DMS53 treated with DMSO at 0.1 percent for 48 hours (cell line): ENCODE measurements at regions not wholly inside any gene's neighbourhood (a gene's known extent, or its start where the extent isn't known, plus 50 kb on each side); places are given as distances from the start of the nearest gene placed in this dataset.
"Not testable (repeated sequence)": the region's sequence is repeated elsewhere in the genome, so short reads cannot be mapped to it uniquely, and the experiment has no call there.

Source experiments
- DNase-seq: peaks from one replicate; lab custom pipeline; 2025; ENCODE audit not compliant: unreplicated experiment; lab: John Stamatoyannopoulos, UW

DNA sequence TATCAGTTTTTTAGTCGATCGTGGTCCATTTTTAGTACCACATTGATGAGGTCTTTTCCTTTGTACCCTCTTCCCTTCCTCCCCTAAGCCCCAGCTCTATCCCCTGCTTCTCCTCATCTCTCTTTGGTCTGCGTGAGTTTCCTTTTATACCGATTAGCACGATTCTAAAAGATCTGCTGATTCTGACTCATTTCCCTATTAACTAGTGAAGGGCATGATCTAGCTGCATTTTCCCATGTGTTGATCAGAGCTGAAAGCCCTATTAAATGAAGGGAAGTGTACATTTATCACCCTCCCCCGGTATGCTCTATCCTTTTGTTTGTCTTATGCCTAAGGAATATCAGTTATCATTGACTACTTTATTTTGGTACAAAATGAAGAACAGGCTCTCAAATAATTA is 181.7 kb upstream of the NPY2R start:
- DNase-seq, result no peak

DNA sequence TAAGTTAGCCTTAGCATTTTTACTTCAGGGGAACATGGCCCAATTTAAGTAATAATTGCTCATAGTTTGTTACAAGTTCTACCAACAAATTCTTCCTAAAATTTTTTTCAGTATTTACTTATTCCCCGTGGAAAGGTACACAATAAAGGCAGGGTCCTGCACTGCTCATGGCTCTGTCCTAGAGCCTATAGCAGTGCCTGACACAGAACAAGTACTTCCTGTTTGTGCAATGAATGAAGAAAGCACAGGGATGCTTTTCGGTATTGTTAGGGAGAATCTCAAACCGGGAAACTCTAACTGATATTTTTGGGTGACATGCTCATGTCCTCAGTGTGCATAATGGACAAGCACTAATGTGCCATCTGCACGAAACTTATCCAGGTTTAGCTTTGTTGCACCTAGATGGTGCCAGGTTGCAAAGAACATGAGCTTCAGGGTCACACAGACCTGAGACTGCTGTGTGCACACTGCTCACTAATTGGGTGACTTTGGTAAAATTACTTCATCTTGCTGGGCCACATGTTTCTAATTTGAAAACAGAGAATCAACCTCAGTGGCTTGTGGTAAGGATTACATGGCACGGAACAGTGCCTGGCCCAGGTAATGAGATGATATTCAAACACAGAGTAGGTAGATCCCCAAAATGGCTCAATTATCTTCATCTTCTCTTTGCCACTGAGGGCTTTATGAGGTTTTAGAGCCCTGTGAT is 175.8 kb upstream of the NPY2R start:
- DNase-seq, result no peak

DNA sequence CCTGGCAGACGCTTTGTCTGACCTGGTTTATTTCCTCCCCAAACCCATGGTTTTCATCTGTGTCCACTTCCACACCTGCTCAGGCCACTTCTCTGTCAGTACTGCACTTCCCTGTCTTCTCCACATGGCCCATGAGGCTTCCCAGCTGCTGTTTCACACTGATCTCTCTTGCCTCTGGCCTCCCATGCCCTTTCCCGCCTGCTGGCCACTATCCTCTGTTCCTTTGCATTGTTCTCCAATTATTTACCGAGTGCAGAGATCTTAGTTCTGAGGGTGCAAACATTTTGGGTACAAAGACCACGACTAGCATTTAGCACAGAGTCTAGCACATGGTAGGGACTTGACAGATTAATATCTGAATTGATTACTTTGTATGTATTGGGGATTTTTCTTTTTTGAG is 174.8 kb upstream of the NPY2R start:
- DNase-seq, result no peak

DNA sequence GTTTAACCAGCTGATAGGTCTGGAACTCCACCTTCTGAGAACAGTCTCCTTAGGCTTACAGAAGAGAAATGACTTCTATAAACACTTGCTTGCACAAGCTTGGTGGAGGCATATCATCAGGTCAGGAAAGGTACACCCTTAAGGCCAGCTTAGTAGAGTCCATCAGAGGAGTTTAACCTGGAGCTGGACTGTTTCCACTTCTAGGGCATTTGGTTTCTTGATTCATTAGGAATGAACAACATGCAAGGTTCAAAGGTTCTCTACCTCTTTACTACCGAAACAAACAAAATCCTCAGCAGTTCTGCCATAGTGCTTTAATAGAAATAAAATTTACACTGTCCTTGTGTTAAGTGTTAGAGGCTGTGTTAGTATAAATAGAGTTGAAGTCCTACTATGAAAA is 171.4 kb upstream of the NPY2R start:
- DNase-seq, result no peak

DNA sequence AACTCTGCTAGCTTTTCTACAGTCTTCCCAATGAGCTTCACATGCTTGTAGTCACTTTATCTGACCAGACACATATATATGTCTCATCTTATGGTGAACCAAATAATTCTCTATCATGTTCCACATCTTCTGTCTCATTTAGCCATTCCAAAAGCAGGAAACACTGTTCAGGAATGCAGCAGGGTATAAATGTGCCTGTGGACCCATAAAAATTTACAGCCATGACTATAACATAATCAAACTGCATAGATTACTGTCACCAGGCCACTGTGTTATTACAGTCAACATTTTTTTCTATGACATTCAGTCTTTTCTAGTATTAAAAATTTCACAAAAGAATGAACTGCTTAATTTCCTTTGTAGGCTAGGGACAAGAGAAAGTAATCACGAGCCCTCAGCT is 170.0 kb upstream of the NPY2R start:
- no peak for DNase-seq

DNA sequence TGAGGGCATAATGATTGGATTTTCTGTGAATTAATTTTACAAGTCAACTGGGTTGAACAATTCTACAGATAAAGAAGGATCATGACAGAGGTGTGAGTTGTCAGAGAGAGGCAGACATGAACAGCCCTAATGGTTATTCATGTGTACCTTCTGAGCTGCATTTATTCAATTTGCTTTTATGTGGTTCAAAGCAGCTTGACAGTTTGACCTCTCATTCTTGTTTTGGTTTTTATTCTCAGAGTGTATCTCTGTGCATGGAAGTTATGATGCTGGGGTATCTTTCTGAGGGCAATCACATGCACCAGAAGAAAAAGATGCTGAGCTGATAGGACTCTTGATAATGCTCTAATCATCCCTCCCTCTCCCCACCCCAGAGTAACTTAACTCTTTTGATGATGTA is 169.3 kb upstream of the NPY2R start:
- no peak for DNase-seq

DNA sequence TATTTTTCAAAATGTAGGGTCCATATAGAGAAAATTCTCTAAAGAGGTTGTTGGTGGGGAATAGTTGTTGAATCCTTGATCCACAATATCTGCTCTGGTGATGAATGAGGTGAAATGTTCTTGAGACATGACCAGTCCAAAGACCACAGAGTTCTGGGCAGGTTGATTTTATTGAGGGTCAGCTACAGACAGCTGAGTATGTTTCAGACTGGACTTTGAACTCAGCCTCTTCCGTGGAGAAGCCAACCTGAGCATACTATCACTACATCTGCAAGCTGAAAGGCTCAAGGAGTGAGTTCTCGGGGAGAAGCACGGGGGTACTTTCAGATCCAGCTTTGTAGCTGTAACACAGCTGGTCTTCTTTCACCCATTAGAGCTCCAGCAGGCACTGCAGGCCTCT is 168.4 kb upstream of the NPY2R start:
- DNase-seq, result no peak

DNA sequence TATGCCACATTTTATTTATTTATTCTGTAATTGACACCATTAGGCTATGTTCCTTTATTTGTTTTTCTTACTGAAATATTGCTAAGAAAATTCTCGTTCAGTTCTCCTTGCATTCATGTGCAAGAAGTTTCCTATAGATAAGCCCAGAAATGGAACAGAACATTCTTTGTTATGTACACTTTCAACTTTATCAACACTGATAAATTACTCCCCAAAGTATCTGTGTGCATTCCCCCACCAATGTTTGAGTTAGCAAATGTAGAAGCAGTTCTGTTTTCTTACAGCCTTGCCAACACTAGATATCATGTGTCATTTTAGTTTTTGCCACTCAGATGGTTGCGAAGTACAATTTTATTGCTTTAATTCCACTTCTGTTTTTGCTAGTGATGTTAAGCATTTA is 166.4 kb upstream of the NPY2R start:
- no peak for DNase-seq

DNA sequence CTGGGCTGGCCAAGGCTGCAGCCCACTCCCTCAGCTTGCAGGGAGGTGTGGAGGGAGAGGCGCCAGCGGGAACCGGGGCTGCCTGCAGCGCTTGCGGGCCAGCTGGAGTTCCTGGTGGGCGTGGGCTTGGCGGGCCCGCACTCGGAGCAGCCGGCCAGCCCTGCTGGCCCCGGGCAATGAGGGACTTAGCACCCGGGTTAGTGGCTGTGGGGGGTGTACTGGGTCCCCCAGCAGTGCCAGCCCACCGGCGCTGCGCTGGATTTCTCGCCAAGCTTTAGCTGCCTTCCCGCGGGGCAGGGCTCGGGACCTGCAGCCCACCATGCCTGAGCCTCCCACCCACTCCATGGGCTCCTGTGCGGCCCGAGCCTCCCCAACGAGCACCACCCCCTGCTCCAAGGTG is 164.2 kb upstream of the NPY2R start:
- DNase-seq, result not testable (repeated sequence)

DNA sequence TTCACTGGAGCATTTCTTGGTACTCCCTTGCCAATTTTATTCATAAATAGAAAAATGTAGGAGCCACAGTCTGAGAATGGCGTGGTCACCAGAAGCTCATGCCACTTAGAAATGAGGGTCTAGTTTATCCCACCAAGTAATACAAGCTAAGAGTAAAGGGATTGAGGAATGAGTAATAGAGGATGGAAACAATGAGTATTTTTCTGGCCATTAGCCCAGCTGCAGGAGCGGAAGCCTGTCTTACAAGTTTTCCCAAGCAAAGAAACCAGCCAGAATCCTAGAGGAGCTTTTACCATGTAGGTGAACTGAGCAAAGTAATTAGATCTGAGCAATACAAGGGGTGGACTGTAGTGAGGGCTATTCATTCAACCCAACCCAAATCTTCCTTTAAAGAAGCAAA is 160.7 kb upstream of the NPY2R start:
- DNase-seq, result no peak

DNA sequence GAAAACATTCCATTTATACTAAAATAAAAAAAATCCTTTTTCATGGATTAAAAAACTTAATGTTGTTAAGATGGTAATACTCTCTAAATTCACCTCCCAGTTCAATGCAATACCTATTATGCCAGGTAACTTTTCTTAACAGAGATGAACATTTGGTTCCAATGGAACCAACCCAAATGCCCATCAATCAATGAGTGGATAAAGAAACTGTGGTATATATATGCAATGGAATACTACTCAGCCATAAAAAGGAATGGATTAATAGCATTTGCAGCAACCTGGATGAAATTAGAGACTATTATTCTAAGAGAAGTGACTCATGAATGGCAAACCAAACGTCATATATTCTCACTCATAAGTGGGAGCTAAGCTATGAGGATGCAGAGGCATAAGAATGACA is 154.4 kb upstream of the NPY2R start:
- DNase-seq, result not testable (repeated sequence)

DNA sequence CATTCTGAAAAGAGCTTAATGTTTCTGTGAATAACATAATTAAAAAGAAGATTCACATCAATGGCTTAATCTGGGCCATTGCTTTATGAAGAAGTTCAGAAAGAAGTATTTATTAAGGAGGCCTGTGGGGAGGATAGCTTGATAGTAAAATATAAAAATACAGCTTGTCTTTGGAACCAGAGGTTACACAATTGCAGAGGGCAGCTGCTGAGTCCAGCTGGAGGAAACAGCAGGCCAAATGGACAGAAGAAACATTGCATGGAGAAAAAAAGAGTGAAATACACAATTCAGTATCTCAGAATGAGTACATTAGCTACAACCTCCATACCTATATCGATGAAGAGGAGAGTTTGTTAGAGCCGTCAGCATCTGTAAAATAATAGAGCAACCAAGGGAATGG is 148.0 kb upstream of the NPY2R start:
- no peak for DNase-seq

DNA sequence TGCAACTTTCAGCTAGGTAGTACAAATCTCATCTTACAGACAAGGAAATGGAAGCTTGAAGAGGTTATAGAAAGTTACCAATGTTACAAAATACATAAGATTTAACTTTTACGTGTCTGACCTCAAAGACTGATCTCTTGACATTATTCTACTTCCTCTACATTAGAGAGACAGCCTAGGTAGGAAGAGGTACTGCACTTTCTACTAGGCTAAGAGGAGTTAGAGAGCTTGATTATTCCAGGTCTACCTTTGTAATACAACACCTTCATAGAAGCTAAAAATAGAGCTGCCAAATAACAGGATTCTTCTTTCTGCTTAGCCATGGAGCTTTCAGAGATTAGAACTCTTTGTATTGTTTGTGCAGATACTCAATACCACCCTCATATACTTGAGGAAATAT is 147.6 kb upstream of the NPY2R start:
- DNase-seq, result no peak

DNA sequence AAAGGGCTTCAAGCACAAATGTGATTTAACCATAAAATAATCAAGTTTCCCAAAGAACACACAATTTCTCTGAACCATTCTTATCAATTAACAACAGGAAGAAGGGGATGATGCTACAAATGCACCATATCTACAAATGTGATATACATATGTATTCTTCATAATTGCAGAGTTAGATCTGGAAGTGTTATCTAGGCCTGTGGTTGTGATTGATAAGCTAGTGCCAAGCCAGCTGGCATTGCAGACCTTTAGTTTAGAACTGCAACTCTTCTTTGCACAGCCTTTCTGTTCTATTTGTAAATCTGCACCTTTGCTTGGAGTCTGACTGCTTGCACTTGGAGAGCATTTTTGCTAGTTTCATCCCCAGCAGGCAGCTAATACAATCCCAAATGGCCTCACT is 145.5 kb upstream of the NPY2R start:
- no peak for DNase-seq

DNA sequence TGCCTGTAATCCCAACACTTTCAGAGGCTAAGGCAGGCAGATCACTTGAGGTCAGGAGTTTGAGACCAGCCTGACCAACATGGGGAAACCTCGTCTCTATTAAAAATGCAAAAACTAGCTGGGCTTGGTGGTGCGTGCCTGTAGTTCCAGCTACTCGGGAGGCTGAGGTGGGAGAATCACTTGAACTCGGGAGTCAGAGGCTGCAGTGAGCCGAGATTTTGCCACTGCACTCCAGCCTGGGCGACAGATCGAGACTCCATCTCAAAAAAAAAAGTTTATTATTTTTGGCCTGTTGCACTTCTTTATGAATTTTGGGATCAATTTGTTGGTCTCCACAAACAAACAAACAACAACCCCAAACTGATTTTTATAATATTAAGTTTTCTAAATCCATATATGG is 143.5 kb upstream of the NPY2R start:
- not testable (repeated sequence) for DNase-seq

DNA sequence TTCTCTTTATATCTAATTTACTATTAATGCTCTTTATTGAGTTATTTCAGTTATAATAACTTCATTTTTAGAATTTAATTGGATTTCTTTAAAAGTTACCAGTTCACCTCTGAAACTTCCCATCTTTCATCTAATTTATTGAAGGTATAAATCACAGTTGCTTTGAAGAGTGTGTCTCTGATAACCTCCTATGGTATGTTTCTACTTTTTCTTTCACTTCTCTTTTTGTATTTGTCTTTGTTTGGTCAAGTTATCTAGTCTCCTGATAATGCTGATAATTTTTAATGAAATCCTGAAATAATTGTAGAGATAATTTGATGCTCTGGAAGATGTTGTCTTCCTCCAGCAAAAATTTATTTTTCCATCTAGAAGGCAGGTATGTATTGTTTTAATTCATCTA is 141.6 kb upstream of the NPY2R start:
- no peak for DNase-seq

DNA sequence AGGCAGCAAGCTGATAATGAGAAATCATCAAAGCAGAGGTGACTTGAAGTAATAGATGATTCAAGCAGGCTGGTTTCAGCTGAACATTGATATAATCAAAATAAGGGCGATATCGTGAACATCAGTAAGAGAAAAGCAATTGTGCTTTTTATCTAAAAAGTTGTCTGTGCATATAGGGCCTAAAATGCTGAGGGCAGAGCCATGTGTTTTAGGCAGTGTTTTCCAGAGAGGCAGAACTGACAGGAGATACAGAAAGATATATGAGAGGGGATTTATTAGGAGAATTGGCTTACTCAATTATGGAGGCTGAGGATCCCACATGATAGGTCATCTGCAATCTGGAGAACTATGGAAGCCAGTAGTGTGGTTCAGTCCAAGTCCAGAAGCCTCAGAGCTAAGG is 136.5 kb upstream of the NPY2R start:
- no peak for DNase-seq

DNA sequence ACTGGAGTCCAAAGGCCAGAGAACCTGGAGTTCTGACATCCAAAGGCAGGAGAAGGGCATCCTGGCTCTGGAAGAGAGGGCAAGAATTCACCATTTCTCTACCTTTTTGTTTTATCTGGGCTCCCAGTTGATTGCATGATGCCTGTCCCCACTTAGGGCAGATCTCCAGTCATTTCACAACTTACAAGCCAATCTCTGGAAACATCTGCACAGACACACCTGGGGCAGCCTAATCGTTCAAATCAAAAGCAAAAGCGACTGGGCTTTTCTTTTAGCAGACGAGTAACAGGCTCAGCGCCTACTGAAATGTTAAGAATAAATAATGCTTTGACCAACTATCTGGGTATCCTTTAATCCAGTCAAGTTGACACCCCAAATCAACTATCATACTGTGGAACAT is 136.0 kb upstream of the NPY2R start:
- no peak for DNase-seq

DNA sequence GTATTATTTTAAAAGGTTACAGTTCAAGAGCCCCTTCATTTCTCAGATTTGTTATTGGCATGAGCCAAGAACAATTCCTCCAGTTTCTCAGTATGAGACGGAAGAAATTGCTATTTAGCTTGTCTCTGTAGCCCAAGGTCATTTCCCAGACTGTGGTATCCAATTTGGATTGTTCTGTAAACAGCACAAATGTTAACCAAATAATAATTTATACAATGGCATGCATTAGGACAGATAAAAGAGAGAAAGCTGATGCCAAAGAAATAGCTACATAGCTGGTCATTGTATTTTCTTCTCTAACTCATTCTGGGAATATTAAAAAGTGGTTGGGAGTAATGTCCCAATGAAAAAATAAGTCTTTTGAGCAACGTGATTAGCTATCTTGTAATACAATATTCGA is 134.6 kb upstream of the NPY2R start:
- DNase-seq, result no peak

DNA sequence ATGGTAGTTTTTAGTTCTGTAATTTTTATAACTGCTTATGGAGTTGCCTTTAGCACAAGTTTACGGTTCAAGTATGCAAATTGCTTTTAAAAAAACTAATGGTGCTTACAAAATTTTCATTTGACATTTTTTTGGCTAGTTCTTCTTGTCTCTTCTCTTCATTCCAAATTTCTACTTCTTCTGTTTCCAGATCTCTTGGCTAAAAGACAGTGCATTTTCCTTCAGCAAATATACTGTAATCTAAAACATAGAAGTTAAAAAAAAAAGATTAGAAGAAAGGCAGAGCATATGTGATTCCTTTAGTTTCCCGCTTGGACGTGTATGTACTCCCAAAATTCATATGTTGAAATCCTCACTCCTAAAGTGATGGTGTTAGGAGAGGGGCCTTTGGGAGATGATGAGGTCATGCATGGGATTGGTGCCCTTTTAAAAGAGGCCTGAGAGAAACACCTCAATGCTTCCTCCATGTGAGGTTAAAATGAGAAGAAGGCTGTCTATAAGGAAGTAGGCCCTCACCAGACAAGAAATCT is 132.1 kb upstream of the NPY2R start:
- DNase-seq, result no peak

DNA sequence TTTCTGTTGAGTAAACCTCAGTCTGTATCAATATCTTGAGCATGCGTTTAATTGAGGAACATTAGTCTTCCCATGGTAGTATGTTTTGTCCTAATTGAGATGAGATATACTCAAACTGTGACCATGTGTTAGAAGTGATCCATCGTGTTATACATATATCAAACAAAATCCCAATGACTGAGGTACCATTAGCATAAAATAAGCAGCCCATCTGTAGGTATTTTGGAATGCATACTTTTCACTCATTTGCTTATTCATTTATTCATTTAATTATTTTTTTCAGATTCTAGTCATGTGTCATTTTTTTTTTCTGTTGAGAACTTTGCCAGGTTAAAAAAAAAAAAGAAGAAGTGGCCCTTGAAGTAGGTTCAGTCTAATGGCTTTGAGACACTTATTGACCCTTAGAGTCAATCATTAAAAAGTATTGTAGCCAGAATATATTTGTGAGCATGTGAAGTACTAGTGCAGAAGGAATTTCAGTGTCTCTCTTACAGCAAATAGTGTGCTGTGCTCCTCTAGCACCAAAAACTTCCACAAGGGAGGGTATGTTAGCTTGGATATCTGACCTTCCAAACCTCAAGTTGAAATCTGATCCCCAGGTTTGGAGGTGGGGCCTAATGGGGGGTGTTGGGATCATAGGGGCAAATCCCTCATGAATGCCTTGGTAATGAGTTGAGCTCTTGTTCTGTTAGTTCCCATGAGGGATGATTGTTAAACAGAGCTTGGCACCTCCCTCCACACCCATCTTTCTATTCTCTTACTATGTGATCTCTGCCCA is 130.8 kb upstream of the NPY2R start:
- no peak for DNase-seq

DNA sequence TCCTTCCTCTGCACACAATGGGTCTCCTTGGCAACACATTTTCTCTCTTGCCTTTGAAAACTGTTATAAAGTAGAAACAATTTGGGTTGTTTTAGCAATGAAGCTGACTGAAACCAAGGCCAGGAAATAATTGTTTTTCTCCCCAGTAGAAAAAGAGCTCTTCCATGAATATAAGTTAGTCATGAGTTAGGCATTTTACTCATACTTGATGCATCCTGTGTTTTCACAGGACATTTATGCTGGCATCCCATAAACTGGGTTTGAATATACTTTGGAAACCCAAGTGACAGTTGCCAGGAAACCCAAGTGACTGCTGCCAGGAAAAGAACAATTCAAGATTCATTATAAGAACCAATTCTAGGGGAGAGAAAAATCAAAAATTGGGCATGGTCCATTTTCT is 128.6 kb upstream of the NPY2R start:
- DNase-seq, result no peak

DNA sequence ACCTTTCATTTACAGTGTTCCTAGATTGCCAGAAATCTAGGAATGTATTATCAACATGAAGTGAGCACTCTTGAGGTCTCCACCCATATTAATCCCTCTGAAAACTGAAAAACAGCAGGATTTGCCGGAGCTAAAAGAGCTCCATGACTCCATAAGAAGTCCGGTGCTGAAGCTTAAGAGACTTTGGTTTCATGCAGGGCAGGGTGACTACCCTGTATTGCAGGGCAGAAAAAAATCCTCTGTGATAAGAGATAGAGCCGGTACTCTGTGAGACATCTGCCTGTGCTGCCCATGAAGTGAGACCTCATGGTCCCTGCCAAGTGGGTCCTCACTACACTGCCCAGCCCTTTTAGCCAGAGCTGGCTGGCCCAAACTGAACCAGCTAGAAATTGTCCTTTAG is 127.2 kb upstream of the NPY2R start:
- no peak for DNase-seq
